Endothelial cell of umbilical vein (primary cell): ENCODE measurements at regions not wholly inside any gene's neighbourhood (a gene's known extent, or its start where the extent isn't known, plus 50 kb on each side); places are given as distances from the start of the nearest gene placed in this dataset.

Experiments used
- BruUV-seq: library from RNA; stranded (reverse); fragments of 400-500 nt; replicated peaks from 2 replicates; lab custom pipeline; 2021; lab: Mats Ljungman, UMichigan
- CTCF ChIA-PET: fragments of 300-600, 350-600 bp; sonication (Branson Sonifier 250); formaldehyde crosslinking; loops from one replicate; lab custom pipeline; 2021; ENCODE audit warnings: antibody characterized with exemption, inconsistent platforms; lab: Charles Lee
- POLR2A ChIA-PET: fragments of 300-600, 350-600 bp; sonication (Branson Sonifier 250); formaldehyde crosslinking; loops from one replicate; lab custom pipeline; 2021; ENCODE audit warnings: antibody characterized with exemption, inconsistent platforms; lab: Charles Lee
- DNase-seq: peaks from one replicate; pipeline ENCODE4 v3.0.0-alpha.2; 2011; ENCODE audit warnings: low read depth, low spot score
- FAIRE-seq: peaks from 2 replicates; lab custom pipeline; 2011; peaks lifted over from hg19 to GRCh38; lab: Jason Lieb, UNC
- H2AFZ ChIP-seq: 2 replicates; pipeline ENCODE4 v1.6.0; 2012; ENCODE audit warnings: low read depth, low read length, control low read depth, inconsistent platforms
- H3K27ac ChIP-seq: 2 replicates; pipeline ENCODE4 v1.5.1; 2011; ENCODE audit warnings: low read depth, mild to moderate bottlenecking, control low read depth, low read length, moderate library complexity; ENCODE audit not compliant: insufficient read depth
- H3K27me3 ChIP-seq, 2 experiments: 2 replicates each; pipeline versions ENCODE4 v1.6.0 to v1.6.1; 2011; ENCODE audit warnings: low read length in 2 of 2, mixed read lengths in 1 of 2; ENCODE audit not compliant: control insufficient read depth in 2 of 2, insufficient read depth in 2 of 2
- H3K36me3 ChIP-seq, 2 experiments: 2 replicates in 1 of 2; 3 replicates in 1 of 2; pipeline ENCODE4 v1.5.1; 2011; ENCODE audit warnings: low read length in 2 of 2, mild to moderate bottlenecking in 1 of 2, moderate library complexity in 1 of 2; ENCODE audit not compliant: control insufficient read depth in 2 of 2, insufficient read depth in 2 of 2; ENCODE audit errors: extremely low read depth in 1 of 2
- H3K4me1 ChIP-seq: 3 replicates; pipeline ENCODE4 v1.5.1; 2011; ENCODE audit warnings: mild to moderate bottlenecking, low read length; ENCODE audit not compliant: control insufficient read depth, insufficient read depth; ENCODE audit errors: extremely low read depth
- H3K4me2 ChIP-seq: 2 replicates; pipeline ENCODE4 v1.6.1; 2011; ENCODE audit warnings: low read length, control low read depth, mixed read lengths; ENCODE audit not compliant: insufficient read depth
- H3K4me3 ChIP-seq, 3 experiments: fragments of 200-600 bp in 1 of 3; sonication (generic), shearing (Covaris generic) in 1 of 3; replicated peaks in 1 of 3; 2 replicates each; pipeline ENCODE4 v1.5.1; 2011 to 2016; ENCODE audit warnings: control low read depth in 3 of 3, low read length in 3 of 3, mild to moderate bottlenecking in 2 of 3, inconsistent platforms in 1 of 3, low read depth in 1 of 3, moderate library complexity in 1 of 3; ENCODE audit not compliant: insufficient read depth in 1 of 3
- H3K79me2 ChIP-seq: 2 replicates; pipeline ENCODE4 v1.6.0; 2012; ENCODE audit warnings: low read length, inconsistent platforms; ENCODE audit not compliant: control insufficient read depth, insufficient read depth
- H3K9ac ChIP-seq: replicated peaks from 2 replicates; pipeline ENCODE3; 2011; ENCODE audit warnings: low read length, control low read depth; ENCODE audit not compliant: insufficient read depth; ENCODE audit errors: extremely low read depth
- H3K9me1 ChIP-seq: replicated peaks from 3 replicates; pipeline ENCODE4 v1.6.0; 2011; ENCODE audit warnings: mild to moderate bottlenecking, low read length; ENCODE audit not compliant: control insufficient read depth, insufficient read depth; ENCODE audit errors: extremely low read depth
- H3K9me3 ChIP-seq: replicated peaks from 2 replicates; pipeline ENCODE4 v1.5.1; 2012; ENCODE audit warnings: low read length, inconsistent platforms; ENCODE audit not compliant: control insufficient read depth, insufficient read depth
- H4K20me1 ChIP-seq: replicated peaks from 2 replicates; pipeline ENCODE3; 2011; ENCODE audit warnings: mild to moderate bottlenecking, low read length; ENCODE audit not compliant: control insufficient read depth, insufficient read depth; ENCODE audit errors: extremely low read depth
- EZH2 ChIP-seq: IDR thresholded peaks from 2 replicates; pipeline ENCODE4 v1.6.1; 2012; ENCODE audit warnings: borderline replicate concordance, low read depth, mild to moderate bottlenecking, moderate library complexity, low read length, inconsistent platforms; ENCODE audit not compliant: severe bottlenecking
- FOS ChIP-seq: IDR thresholded peaks from 2 replicates; pipeline ENCODE4 v1.6.1; 2011; ENCODE audit warnings: mild to moderate bottlenecking, low read length, moderate library complexity, borderline replicate concordance; ENCODE audit not compliant: insufficient read depth
- GATA2 ChIP-seq: IDR thresholded peaks from 2 replicates; pipeline ENCODE4 v1.7.0; 2011; ENCODE audit warnings: low read depth, mild to moderate bottlenecking, moderate library complexity, mixed read lengths, low read length; ENCODE audit not compliant: insufficient read length, insufficient read depth
- JUN ChIP-seq: IDR thresholded peaks from 2 replicates; pipeline ENCODE4 v1.6.1; 2011; ENCODE audit warnings: borderline replicate concordance, low read depth; ENCODE audit not compliant: insufficient read length, insufficient read depth
- MAX ChIP-seq: IDR thresholded peaks from 2 replicates; pipeline ENCODE4 v1.6.1; 2011; ENCODE audit not compliant: insufficient read depth, insufficient read length
- MYC ChIP-seq: IDR thresholded peaks from one replicate; pipeline ENCODE4 v1.6.1; 2011; ENCODE audit warnings: mild to moderate bottlenecking, low read depth, low read length
- POLR2A ChIP-seq: IDR thresholded peaks from 2 replicates; pipeline ENCODE4 v1.6.1; 2012; ENCODE audit warnings: low read depth, mild to moderate bottlenecking, control low read depth, low read length
- POLR2AphosphoS5 ChIP-seq: IDR thresholded peaks from 2 replicates; pipeline ENCODE4 v1.6.1; 2012; ENCODE audit warnings: low read depth, mild to moderate bottlenecking, control low read depth, low read length, moderate library complexity; ENCODE audit not compliant: insufficient read depth
- dilution Hi-C: fragments of 300-500 bp; cut with MboI; formaldehyde crosslinking; loops from one replicate; pipeline ENCODE4 v1.15.0; 2019; ENCODE audit warnings: low sequenced_read_pairs; ENCODE audit not compliant: extremely low pct_ligation_motif_present
- intact Hi-C: fragments of 100-400 bp; cut with micrococcal nuclease; formaldehyde crosslinking; loops from one replicate; pipeline ENCODE4 v1.10.0; 2022
- TF ChIP-seq, protein P1 (sequence below), 2 donors: IDR thresholded peaks; 1 replicate in 1 of 2; 2 replicates in 1 of 2; pipeline ENCODE4 v1.5.1; 2011; ENCODE audit warnings: low read length in 2 of 2, mild to moderate bottlenecking in 2 of 2, moderate library complexity in 2 of 2, control low read depth in 1 of 2, inconsistent platforms in 1 of 2, low read depth in 1 of 2; ENCODE audit not compliant: insufficient read depth in 1 of 2; ENCODE audit errors: extremely low read depth in 1 of 2

DNA sequence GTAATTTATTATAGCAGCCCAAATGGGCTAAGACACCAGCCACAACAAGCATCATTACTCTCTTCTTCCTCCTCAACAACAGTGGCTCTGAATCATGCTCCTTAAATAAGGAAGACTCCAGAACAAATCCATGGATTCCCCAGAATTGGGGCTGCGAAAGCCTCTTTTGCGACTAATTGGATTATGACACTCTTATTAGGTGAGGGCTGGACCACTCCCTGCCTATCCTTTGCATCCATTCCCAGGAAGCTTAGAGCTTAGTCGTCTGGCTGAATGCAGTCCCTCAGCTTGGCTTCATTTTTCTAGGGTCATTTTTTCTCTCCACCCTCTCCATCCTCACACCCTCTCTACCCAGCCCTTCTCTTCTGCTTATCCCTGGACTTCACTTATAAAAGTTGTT, 227.7 kb downstream of the ZNF621 start:
- no peaks in the 10 kb centered on the region for H3K27me3 ChIP-seq
- dilution Hi-C loops: no loop called here
- no peak for TF ChIP-seq EZH2
- no peak for TF ChIP-seq POLR2AphosphoS5
- TF ChIP-seq MAX: no peak
- no peak for TF ChIP-seq JUN
- TF ChIP-seq, protein P1, sequence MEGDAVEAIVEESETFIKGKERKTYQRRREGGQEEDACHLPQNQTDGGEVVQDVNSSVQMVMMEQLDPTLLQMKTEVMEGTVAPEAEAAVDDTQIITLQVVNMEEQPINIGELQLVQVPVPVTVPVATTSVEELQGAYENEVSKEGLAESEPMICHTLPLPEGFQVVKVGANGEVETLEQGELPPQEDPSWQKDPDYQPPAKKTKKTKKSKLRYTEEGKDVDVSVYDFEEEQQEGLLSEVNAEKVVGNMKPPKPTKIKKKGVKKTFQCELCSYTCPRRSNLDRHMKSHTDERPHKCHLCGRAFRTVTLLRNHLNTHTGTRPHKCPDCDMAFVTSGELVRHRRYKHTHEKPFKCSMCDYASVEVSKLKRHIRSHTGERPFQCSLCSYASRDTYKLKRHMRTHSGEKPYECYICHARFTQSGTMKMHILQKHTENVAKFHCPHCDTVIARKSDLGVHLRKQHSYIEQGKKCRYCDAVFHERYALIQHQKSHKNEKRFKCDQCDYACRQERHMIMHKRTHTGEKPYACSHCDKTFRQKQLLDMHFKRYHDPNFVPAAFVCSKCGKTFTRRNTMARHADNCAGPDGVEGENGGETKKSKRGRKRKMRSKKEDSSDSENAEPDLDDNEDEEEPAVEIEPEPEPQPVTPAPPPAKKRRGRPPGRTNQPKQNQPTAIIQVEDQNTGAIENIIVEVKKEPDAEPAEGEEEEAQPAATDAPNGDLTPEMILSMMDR (IDR thresholded peaks at IDR 0.05; ENCODE audit: extremely low read depth in 1 of 2, insufficient read depth in 1 of 2, low read depth in 1 of 2, low read length in 2 of 2): no peak
- TF ChIP-seq FOS: no peak
- TF ChIP-seq GATA2: no peak
- no peak for TF ChIP-seq POLR2A
- TF ChIP-seq MYC: no peak

More for the DNA sequence above, 227.7 kb downstream of the ZNF621 start:
- Histone ChIP-seq H3K4me3 (no peak overlapping the region), H3K27ac (no peak overlapping the region), H3K9me1 (no peaks in the 10 kb centered on the region), H3K36me3 (no peaks in the 10 kb centered on the region), H3K4me2 (no peak overlapping the region), H3K79me2 (no peaks in the 10 kb centered on the region), H3K4me1 (no peaks in the 10 kb centered on the region), H4K20me1 (no peaks in the 10 kb centered on the region), H3K9me3 (no peaks in the 10 kb centered on the region), H2AFZ (no peak overlapping the region), H3K9ac (no peak overlapping the region)
- CTCF ChIA-PET: no interaction called here
- BruUV-seq: no TSS peak
- FAIRE-seq: no peak
- POLR2A ChIA-PET: no interaction called here
- intact Hi-C loops: no loop called here
- no peak for DNase-seq
